Heart left ventricle (tissue), 13 donors: ENCODE measurements at regions not wholly inside any gene's neighbourhood (a gene's known extent, or its start where the extent isn't known, plus 50 kb on each side); places are given as distances from the start of the nearest gene placed in this dataset.

ENCODE experiments used
- POLR2A ChIP-seq, 2 donors: fragments of 450-650 bp; IDR thresholded peaks; one replicate each; pipeline ENCODE4 v1.6.1; 2017; ENCODE audit warnings: antibody characterized with exemption in 2 of 2, mild to moderate bottlenecking in 2 of 2, moderate library complexity in 2 of 2
- TF ChIP-seq, protein P1 (sequence below), 12 donors: fragments of 200-600 bp; sonication (generic) in 4 of 12; IDR thresholded peaks; one replicate each; pipeline versions ENCODE4 v1.5.0 to v1.8.0; 2018 to 2022; ENCODE audit warnings: antibody characterized with exemption in 12 of 12, mild to moderate bottlenecking in 5 of 12
- donor health status: ischemic (EF 13 %, LVEDD 7.1; RV severe dilation, severe dysfunction).
- donor health status: DM: no; HTN: yes; CAD: no.
- donor health status: DM: no; HTN: no; CAD: no.
- donor health status: ischemic (EF 25% LVEDD 6.9; RV normal size, moderate dysfunction).
- donor health status: ischemic (EF 25% LVEDD 5.7; RV mildly dilated, moderate dysfunction).
- donor health status: ischemic (EF 35%, LVEDD 5.7; RV mildly dilated, moderate dysfunction).
- donor health status: nonischemic (EF 11% LVEDD 7.7; RV severe dilation, severe dysfunction).
- donor health status: DM: yes; HTN: yes; CAD: no.
- donor health status: PGD.
- donor health status: ischemic (EF 29% LVEDD 5.4; RV normal size, mild dysfunction).
- donor health status: nonischemic (EF 23%, LVEDD 6.1; RV moderate dilation, normal function).

DNA sequence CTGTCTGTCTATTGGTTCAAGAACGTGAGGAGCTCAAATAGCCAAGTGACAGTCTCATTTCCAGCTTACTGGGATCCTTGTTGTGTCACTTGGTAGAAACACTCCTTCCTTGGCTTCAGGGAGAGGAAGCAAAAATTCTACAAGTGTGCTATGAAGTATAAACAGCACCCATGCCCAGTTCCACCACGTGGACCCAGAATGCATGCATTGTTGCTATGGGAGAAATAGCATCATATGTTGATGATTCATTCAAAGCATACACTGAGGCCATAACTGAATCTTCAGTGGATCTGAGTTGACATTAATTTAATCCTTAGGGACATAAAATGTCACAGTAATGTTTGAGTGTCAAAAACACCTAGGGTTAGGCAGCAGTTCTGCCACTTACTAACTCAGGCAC, 199.0 kb upstream of the RXFP2 start:
- TF ChIP-seq, protein P1, sequence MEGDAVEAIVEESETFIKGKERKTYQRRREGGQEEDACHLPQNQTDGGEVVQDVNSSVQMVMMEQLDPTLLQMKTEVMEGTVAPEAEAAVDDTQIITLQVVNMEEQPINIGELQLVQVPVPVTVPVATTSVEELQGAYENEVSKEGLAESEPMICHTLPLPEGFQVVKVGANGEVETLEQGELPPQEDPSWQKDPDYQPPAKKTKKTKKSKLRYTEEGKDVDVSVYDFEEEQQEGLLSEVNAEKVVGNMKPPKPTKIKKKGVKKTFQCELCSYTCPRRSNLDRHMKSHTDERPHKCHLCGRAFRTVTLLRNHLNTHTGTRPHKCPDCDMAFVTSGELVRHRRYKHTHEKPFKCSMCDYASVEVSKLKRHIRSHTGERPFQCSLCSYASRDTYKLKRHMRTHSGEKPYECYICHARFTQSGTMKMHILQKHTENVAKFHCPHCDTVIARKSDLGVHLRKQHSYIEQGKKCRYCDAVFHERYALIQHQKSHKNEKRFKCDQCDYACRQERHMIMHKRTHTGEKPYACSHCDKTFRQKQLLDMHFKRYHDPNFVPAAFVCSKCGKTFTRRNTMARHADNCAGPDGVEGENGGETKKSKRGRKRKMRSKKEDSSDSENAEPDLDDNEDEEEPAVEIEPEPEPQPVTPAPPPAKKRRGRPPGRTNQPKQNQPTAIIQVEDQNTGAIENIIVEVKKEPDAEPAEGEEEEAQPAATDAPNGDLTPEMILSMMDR (IDR thresholded peaks at IDR 0.05): no peak
- no peak for TF ChIP-seq POLR2A (IDR thresholded peaks at IDR 0.05)
